ENCODE measurements at regions not wholly inside any gene's neighbourhood (a gene's known extent, or its start where the extent isn't known, plus 50 kb on each side); places are given as distances from the start of the nearest gene placed in this dataset.
"Not testable (repeated sequence)": the region's sequence is repeated elsewhere in the genome, so short reads cannot be mapped to it uniquely, and the experiment has no call there.

- no peak overlapping the region for H3K4me3 ChIP-seq
- no peaks in the 10 kb centered on the region for H3K27me3 ChIP-seq
- no peak for TF ChIP-seq CTCF (IDR thresholded peaks at IDR 0.05; ENCODE audit: low read depth, low read length)
- DNase-seq (ENCODE audit: low read depth in 1 of 2, low spot score in 1 of 2) = no peak
- no peak overlapping the region for H3K27ac ChIP-seq
- no peaks in the 10 kb centered on the region for H3K36me3 ChIP-seq
- H3K9me3 ChIP-seq (ENCODE audit: low read depth) = no peaks in the 10 kb centered on the region
- no peaks in the 10 kb centered on the region for H3K4me1 ChIP-seq (ENCODE audit: low read depth)
Observed at GRCh38 chr22:47409539-47410275, 647.3 kb downstream of the TBC1D22A start.

GRCh38 chr22:47408409-47408808 is 646.0 kb downstream of the TBC1D22A start:
- H3K27me3 ChIP-seq = no peaks in the 10 kb centered on the region
- no peaks in the 10 kb centered on the region for H3K36me3 ChIP-seq
- H3K4me3 ChIP-seq = no peak overlapping the region
- no peak for DNase-seq (ENCODE audit: low read depth in 1 of 2, low spot score in 1 of 2)
- no peaks in the 10 kb centered on the region for H3K9me3 ChIP-seq (ENCODE audit: low read depth)
- no peak for TF ChIP-seq CTCF (IDR thresholded peaks at IDR 0.05; ENCODE audit: low read depth, low read length)
- H3K4me1 ChIP-seq (ENCODE audit: low read depth) = no peaks in the 10 kb centered on the region
- no peak overlapping the region for H3K27ac ChIP-seq

GRCh38 chr22:47407461-47408025 is 645.1 kb downstream of the TBC1D22A start:
- Histone ChIP-seq H3K27me3 (no peaks in the 10 kb centered on the region), H3K4me3 (no peak overlapping the region), H3K36me3 (no peaks in the 10 kb centered on the region), H3K27ac (no peak overlapping the region), H3K9me3 (ENCODE audit: low read depth) (no peaks in the 10 kb centered on the region), H3K4me1 (ENCODE audit: low read depth) (no peaks in the 10 kb centered on the region)
- TF ChIP-seq CTCF (IDR thresholded peaks at IDR 0.05; ENCODE audit: low read depth, low read length) = no peak
- no peak for DNase-seq (ENCODE audit: low read depth in 1 of 2, low spot score in 1 of 2)

DNA sequence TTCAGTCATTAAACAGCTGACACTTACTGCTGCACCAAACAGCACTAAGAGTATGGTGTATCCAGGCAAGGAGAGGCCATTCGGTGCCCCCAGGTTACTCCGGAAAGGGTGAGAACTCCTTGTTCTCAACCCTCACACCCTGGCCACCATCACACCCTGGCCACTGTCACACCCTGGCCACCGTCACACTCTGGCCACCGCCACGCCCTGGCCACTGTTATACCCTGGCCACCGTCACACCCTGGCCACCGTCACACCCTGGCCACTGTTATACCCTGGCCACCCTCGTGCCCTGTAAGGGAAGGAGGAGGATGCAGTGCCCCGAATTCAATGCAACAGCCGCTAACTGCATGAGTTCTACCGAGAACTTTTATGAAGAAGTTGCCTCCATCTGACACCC is 644.4 kb downstream of the TBC1D22A start:
- Histone ChIP-seq H3K9me3 (ENCODE audit: low read depth) (no peaks in the 10 kb centered on the region), H3K27ac (no peak overlapping the region), H3K36me3 (no peaks in the 10 kb centered on the region), H3K4me1 (ENCODE audit: low read depth) (no peaks in the 10 kb centered on the region), H3K4me3 (no peak overlapping the region), H3K27me3 (no peaks in the 10 kb centered on the region)
- no peak for TF ChIP-seq CTCF (IDR thresholded peaks at IDR 0.05; ENCODE audit: low read depth, low read length)
- DNase-seq (ENCODE audit: low read depth in 1 of 2, low spot score in 1 of 2) = no peak

- no peaks in the 10 kb centered on the region for H3K9me3 ChIP-seq (ENCODE audit: low read depth)
- TF ChIP-seq CTCF (IDR thresholded peaks at IDR 0.05; ENCODE audit: low read depth, low read length) = no peak
- no peaks in the 10 kb centered on the region for H3K36me3 ChIP-seq
Observed at GRCh38 chr22:47406180-47406834, 643.9 kb downstream of the TBC1D22A start.

GRCh38 chr22:47405222-47405621 is 642.8 kb downstream of the TBC1D22A start:
- not testable (repeated sequence) for H3K27me3 ChIP-seq; H3K9me3 ChIP-seq (ENCODE audit: low read depth); H3K4me3 ChIP-seq; H3K36me3 ChIP-seq; H3K4me1 ChIP-seq (ENCODE audit: low read depth); DNase-seq (ENCODE audit: low read depth in 1 of 2, low spot score in 1 of 2); H3K27ac ChIP-seq

More at GRCh38 chr22:47406180-47406834, 643.9 kb downstream of the TBC1D22A start:
- Histone ChIP-seq H3K4me1 (ENCODE audit: low read depth) (no peaks in the 10 kb centered on the region), H3K4me3 (no peak overlapping the region), H3K27me3 (no peaks in the 10 kb centered on the region), H3K27ac (no peak overlapping the region)
- no peak for DNase-seq (ENCODE audit: low read depth in 1 of 2, low spot score in 1 of 2)
